ENCODE measurements at regions not wholly inside any gene's neighbourhood (a gene's known extent, or its start where the extent isn't known, plus 50 kb on each side); places are given as distances from the start of the nearest gene placed in this dataset.

- no peak overlapping the region for H3K27ac Mint-ChIP-seq
- H3K36me3 Mint-ChIP-seq, result no peaks in the 10 kb centered on the region
- no peaks in the 10 kb centered on the region for H3K27me3 Mint-ChIP-seq
- no peaks in the 10 kb centered on the region for H3K4me1 Mint-ChIP-seq
- no peak for DNase-seq
- peaks cover 2 to 4% of the 10 kb centered on the region in 2 donors for H3K9me3 Mint-ChIP-seq
- no peak for ATAC-seq (replicated peaks)
- H3K4me3 Mint-ChIP-seq, result no peak overlapping the region
These were observed 264.5 kb downstream of the CDH11 start for GRCh38 chr16:64857411-64857810.

DNA sequence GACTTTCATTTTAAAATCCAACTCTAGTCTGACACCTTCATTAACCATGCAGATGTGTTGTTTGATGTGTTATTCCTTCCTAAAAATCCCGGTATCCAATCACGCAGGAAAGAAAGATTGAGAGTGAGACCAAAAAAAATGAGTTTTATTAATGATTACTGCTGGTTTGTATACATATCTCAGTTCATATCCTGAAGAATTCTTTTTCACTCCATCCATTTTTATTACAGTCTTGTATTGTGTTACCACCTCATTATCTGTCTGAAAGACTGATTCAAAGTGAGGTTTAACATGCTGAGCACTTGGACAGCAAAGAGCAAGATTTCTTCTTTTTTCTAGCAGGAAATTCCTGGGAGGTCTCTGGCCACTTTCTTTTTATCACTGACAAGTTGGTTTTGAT lies 268.3 kb downstream of the CDH11 start:
- no peak overlapping the region for H3K27ac Mint-ChIP-seq
- H3K27me3 Mint-ChIP-seq, result no peaks in the 10 kb centered on the region
- ATAC-seq (replicated peaks) (no peak), DNase-seq (no peak)
- H3K36me3 Mint-ChIP-seq, result no peaks in the 10 kb centered on the region
- H3K9me3 Mint-ChIP-seq, result no peaks in the 10 kb centered on the region
- no peaks in the 10 kb centered on the region for H3K4me1 Mint-ChIP-seq
- no peak overlapping the region for H3K4me3 Mint-ChIP-seq

- Mint-ChIP-seq H3K27ac (no peak overlapping the region), H3K4me3 (no peak overlapping the region), H3K36me3 (no peaks in the 10 kb centered on the region), H3K4me1 (no peaks in the 10 kb centered on the region), H3K9me3 (peaks cover 4 to 5% of the 10 kb centered on the region in 2 donors), H3K27me3 (no peaks in the 10 kb centered on the region)
- ATAC-seq (replicated peaks) (no peak), DNase-seq (no peak)
These were observed 274.9 kb downstream of the CDH11 start for GRCh38 chr16:64846966-64847365.

DNA sequence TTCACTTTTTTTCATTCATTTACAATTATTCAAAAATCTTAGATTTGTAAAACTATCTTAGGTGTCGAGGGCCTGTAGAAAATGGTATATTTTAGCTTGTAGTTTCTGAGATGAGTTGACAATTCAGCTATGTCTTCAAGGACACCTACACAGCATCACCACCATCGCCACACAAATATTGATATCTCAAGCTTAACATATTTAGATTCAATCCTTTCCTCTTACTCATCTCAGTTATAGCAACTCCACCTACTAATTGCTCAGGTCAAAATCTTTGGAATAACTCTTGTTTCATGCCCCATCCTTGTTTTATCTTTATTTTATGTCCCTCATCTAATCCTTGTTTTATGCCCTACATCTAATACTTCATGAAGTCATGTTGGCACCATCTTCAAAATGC lies 276.8 kb downstream of the CDH11 start:
- ATAC-seq (replicated peaks) (no peak), DNase-seq (no peak)
- Mint-ChIP-seq H3K4me3 (no peak overlapping the region), H3K27me3 (no peaks in the 10 kb centered on the region), H3K36me3 (no peaks in the 10 kb centered on the region), H3K9me3 (peaks cover 7 to 9% of the 10 kb centered on the region in 2 donors), H3K4me1 (no peaks in the 10 kb centered on the region), H3K27ac (no peak overlapping the region)

DNA sequence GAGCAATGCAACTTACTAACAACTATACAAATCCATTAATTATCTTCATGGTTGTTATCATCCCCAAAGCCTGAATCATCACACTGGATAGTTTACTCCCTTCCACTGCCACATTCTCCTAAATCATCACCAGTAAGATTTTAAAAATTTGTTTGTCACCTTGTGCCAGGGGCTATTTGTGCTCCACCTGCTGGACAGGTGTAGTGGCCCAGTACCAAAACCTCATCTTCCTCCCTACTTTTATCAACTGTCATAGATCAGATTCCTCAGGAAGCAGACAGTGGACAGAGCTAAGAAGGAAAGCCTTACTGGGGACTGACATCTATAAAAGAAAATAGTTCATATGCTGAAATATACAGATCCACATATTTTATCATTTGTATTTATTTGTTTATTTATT lies 280.4 kb downstream of the CDH11 start:
- no peak overlapping the region for H3K4me3 Mint-ChIP-seq
- peaks cover 5 to 9% of the 10 kb centered on the region in 2 donors for H3K9me3 Mint-ChIP-seq
- DNase-seq (no peak), ATAC-seq (replicated peaks) (no peak)
- no peaks in the 10 kb centered on the region for H3K36me3 Mint-ChIP-seq
- no peaks in the 10 kb centered on the region for H3K4me1 Mint-ChIP-seq
- H3K27me3 Mint-ChIP-seq, result no peaks in the 10 kb centered on the region
- no peak overlapping the region for H3K27ac Mint-ChIP-seq

- Mint-ChIP-seq H3K9me3 (peaks cover 5 to 9% of the 10 kb centered on the region in 2 donors), H3K27me3 (no peaks in the 10 kb centered on the region), H3K27ac (no peak overlapping the region), H3K4me1 (no peaks in the 10 kb centered on the region), H3K36me3 (no peaks in the 10 kb centered on the region), H3K4me3 (no peak overlapping the region)
- DNase-seq (no peak), ATAC-seq (replicated peaks) (no peak)
These were observed 280.8 kb downstream of the CDH11 start for GRCh38 chr16:64841071-64841470.

DNA sequence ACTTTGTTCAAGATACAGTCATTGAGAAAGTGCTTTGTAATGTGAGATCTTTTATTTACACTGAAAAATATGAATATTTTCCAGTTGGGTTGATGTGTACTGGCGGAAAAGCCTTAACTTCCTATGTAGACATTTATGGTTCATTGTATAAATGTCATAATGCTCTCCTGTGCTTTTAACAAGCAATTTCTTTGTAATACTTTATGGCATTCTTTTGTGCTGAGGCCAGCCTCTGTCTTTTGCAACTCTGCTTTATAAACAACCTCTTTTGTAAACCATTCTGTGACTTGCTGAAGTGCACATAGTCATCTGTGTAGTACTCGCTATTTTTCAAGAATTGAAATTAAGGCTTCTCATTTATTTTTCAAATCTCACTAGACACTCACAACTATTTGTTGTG lies 291.2 kb downstream of the CDH11 start:
- DNase-seq (no peak), ATAC-seq (replicated peaks) (no peak)
- H3K27ac Mint-ChIP-seq, result no peak overlapping the region
- peaks cover 9 to 11% of the 10 kb centered on the region in 2 donors for H3K9me3 Mint-ChIP-seq
- no peaks in the 10 kb centered on the region for H3K27me3 Mint-ChIP-seq
- no peaks in the 10 kb centered on the region for H3K36me3 Mint-ChIP-seq
- H3K4me1 Mint-ChIP-seq, result no peaks in the 10 kb centered on the region
- H3K4me3 Mint-ChIP-seq, result no peak overlapping the region

DNA sequence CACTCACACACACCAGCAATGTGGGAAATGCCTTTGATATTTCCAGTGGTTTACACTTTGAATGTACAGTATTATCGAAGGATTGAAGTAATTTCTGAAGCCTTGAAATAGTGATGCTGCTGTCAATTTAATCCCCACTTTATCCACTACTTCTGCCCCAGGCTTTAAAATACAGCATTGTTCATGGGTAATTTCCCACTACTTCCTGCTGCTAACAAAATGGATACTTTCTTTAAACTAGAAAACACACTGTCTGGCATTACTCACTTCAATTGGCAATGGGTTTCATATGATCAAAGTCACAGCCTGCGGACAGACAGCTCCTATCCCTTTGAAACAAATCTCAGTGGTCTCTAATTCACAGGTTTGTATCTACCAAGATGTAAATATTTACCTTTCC lies 292.2 kb downstream of the CDH11 start:
- H3K27me3 Mint-ChIP-seq, result no peaks in the 10 kb centered on the region
- no peak for ATAC-seq (replicated peaks)
- no peaks in the 10 kb centered on the region for H3K4me1 Mint-ChIP-seq
- H3K27ac Mint-ChIP-seq, result no peak overlapping the region
- no peaks in the 10 kb centered on the region for H3K36me3 Mint-ChIP-seq
- H3K4me3 Mint-ChIP-seq, result no peak overlapping the region
- peaks cover 9 to 11% of the 10 kb centered on the region in 2 donors for H3K9me3 Mint-ChIP-seq
- no peak for DNase-seq

DNA sequence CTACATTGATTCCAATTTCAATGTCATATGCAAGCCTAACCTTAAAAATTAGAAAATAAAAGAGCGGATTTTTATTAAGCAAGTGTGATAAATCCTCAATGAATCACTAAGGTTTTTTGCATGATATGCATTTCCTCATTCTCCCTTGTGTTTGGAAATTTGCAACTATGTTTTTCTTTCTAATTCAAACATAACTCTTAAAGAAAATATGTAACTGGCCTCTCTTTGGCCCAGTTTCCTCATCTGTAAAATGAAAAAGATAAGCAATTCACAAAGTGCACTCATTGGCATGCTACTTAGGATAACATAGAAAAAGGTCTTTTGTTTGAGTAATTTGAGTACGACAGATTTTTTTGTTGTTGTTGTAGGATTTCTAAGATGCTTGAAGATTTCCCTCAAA lies 295.5 kb downstream of the CDH11 start:
- H3K27me3 Mint-ChIP-seq, result no peaks in the 10 kb centered on the region
- DNase-seq, result no peak
- no peak for ATAC-seq (replicated peaks)
- H3K36me3 Mint-ChIP-seq, result no peaks in the 10 kb centered on the region
- peaks cover 3 to 4% of the 10 kb centered on the region in 2 donors for H3K9me3 Mint-ChIP-seq
- H3K4me3 Mint-ChIP-seq, result no peak overlapping the region
- no peak overlapping the region for H3K27ac Mint-ChIP-seq
- no peaks in the 10 kb centered on the region for H3K4me1 Mint-ChIP-seq

DNA sequence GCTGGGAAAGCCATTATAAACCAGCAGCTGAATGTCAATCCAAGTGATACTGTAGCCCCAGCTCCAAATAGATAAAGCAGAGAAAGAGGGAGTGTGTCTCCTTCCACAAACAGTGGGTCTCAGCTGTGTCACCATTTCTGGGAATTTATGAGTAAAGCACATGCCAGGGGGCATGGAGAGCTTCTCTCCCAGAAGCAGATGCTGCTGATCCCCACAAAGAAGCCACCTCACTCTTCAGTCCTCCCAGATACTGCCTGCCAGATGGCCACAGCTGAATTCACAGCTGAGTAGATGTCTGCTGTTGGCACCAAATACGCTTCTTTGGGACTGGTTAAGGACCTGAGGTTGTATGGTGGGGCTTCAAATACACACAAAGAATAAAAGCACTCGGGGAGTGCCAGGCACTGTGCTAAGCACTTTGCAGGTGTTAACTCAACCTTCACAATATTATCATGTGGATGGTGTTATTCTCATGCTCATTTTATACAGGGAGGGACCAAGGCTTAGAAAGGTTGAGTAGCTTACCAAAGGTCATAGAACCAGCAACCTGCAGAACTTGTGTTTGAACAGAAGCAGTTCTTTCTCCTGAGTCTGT lies 298.3 kb downstream of the CDH11 start:
- no peak for ATAC-seq (replicated peaks)
- no peak for DNase-seq
- H3K36me3 Mint-ChIP-seq, result no peaks in the 10 kb centered on the region
- peaks cover 4% of the 10 kb centered on the region in 2 donors for H3K9me3 Mint-ChIP-seq
- no peak overlapping the region for H3K4me3 Mint-ChIP-seq
- no peaks in the 10 kb centered on the region for H3K4me1 Mint-ChIP-seq
- H3K27ac Mint-ChIP-seq, result no peak overlapping the region
- H3K27me3 Mint-ChIP-seq, result no peaks in the 10 kb centered on the region

DNA sequence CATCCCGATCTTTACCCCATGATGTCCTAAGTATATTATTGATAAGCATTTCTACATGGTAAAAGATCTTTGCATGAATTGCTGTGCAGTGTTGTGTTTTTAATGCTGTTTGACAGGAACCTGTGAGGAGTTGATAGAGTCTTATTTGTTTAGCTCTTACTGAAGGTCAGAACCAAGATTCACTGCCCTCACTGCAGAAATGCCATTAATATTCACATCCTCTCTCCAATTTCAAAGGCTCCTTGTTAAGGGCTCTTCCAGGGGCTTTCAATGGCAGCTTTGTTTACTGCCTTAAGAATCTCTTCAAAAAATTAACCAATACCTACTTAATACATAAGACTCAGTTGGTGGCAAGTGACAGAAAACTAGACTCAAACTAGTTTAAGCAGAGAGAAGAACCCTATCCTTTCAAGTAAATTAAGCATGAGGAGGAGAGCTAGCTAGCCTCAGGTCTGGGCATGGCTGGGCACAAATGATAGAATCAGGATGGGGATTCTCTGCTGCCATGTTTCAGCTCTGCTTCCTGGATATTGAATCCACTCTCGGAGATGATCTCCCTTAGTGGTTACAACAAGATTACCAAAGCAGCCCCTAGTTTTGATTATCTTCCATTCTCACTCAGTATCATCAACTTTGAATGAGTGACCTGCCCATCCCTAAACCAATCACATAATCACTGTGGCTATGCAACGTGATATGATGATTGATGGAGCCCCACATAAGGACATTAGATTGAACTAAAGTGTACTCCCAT lies 311.8 kb downstream of the CDH11 start:
- Mint-ChIP-seq H3K27ac (no peak overlapping the region), H3K27me3 (no peaks in the 10 kb centered on the region), H3K4me1 (no peaks in the 10 kb centered on the region), H3K9me3 (peaks cover 0 to 3% of the 10 kb centered on the region in 2 donors), H3K4me3 (no peak overlapping the region), H3K36me3 (no peaks in the 10 kb centered on the region)
- no peak for DNase-seq
- no peak for ATAC-seq (replicated peaks)

DNA sequence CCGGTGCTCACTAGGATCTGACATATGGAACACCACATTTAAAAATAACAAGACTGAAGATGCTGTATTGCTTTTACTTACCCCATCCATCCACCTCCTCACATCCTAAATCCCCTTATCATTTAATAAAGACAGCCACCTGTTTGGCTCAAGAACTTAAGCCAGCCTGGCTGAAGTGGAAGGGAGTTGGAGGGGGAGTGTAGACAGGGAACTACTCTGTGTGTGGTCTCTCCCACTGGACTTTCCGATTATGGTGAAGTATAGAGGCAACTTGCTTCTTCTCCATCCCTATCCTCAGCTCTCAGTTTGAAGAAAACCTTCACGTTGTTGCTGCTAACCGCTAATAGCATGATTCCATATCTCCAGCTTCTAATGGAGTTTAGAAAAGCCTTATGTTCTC lies 313.4 kb downstream of the CDH11 start:
- Mint-ChIP-seq H3K27ac (no peak overlapping the region), H3K4me3 (no peak overlapping the region), H3K9me3 (peaks cover 0 to 7% of the 10 kb centered on the region in 2 donors), H3K4me1 (no peaks in the 10 kb centered on the region), H3K27me3 (no peaks in the 10 kb centered on the region), H3K36me3 (no peaks in the 10 kb centered on the region)
- ATAC-seq (replicated peaks), result no peak
- no peak for DNase-seq

- Mint-ChIP-seq H3K9me3 (peaks cover 0 to 5% of the 10 kb centered on the region in 2 donors), H3K4me1 (no peaks in the 10 kb centered on the region), H3K27me3 (no peaks in the 10 kb centered on the region), H3K4me3 (no peak overlapping the region), H3K36me3 (no peaks in the 10 kb centered on the region), H3K27ac (no peak overlapping the region)
- no peak for DNase-seq
- no peak for ATAC-seq (replicated peaks)
These were observed 330.1 kb downstream of the CDH11 start for GRCh38 chr16:64791756-64792155.

- no peak for ATAC-seq (replicated peaks)
- Mint-ChIP-seq H3K9me3 (peaks cover 0 to 3% of the 10 kb centered on the region in 2 donors), H3K27me3 (no peaks in the 10 kb centered on the region), H3K4me3 (no peak overlapping the region), H3K27ac (no peak overlapping the region), H3K4me1 (no peaks in the 10 kb centered on the region), H3K36me3 (no peaks in the 10 kb centered on the region)
- DNase-seq, result no peak
These were observed 337.2 kb downstream of the CDH11 start for GRCh38 chr16:64784635-64785034.

- Mint-ChIP-seq H3K9me3 (peaks cover 0 to 3% of the 10 kb centered on the region in 2 donors), H3K4me3 (no peak overlapping the region), H3K27ac (no peak overlapping the region), H3K27me3 (no peaks in the 10 kb centered on the region), H3K4me1 (no peaks in the 10 kb centered on the region), H3K36me3 (no peaks in the 10 kb centered on the region)
- ATAC-seq (replicated peaks) (no peak), DNase-seq (no peak)
These were observed 339.4 kb downstream of the CDH11 start for GRCh38 chr16:64782484-64782883.
